Esophagus muscularis mucosa (tissue), 3 donors: ENCODE measurements at regions not wholly inside any gene's neighbourhood (a gene's known extent, or its start where the extent isn't known, plus 50 kb on each side); places are given as distances from the start of the nearest gene placed in this dataset.

Experiments
- POLR2A ChIP-seq: fragments of 450-650 bp; IDR thresholded peaks from one replicate; pipeline ENCODE4 v1.6.1; 2017; ENCODE audit warnings: antibody characterized with exemption, moderate library complexity, mild to moderate bottlenecking, low read depth
- POLR2AphosphoS5 ChIP-seq, 2 donors: sonication (generic); formaldehyde crosslinking; IDR thresholded peaks; one replicate each; pipeline ENCODE4 v1.6.1; 2017; ENCODE audit warnings: antibody characterized with exemption in 2 of 2
- TF ChIP-seq, protein P1 (sequence below), 3 experiments: fragments of 200-600 bp in 2 of 3; fragments of 450-650 bp in 1 of 3; sonication (generic) in 2 of 3; IDR thresholded peaks; one replicate each; pipeline ENCODE4 v1.5.1; 2017 to 2019; ENCODE audit warnings: antibody characterized with exemption in 3 of 3, mild to moderate bottlenecking in 2 of 3, moderate library complexity in 1 of 3

DNA sequence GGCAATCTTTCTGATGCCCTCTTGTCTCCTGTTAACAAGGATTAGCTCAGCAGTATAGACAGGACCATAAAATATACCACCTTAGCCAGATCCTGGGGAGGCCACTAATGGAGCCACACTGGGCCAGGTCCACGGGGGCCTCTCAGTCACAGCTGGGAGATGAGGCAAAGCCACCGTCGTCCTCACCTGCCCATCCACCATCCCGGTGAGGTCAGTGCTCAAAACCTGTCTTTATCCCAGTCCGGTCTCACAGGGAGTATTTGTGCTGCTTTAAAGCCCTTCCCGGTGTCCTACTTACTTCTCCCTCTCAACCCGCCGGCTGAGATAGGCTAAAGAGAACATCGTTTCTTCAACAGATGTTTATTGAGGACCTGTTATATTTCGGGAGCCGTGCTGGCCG lies 104.3 kb downstream of the EDN3 start:
- TF ChIP-seq, protein P1, sequence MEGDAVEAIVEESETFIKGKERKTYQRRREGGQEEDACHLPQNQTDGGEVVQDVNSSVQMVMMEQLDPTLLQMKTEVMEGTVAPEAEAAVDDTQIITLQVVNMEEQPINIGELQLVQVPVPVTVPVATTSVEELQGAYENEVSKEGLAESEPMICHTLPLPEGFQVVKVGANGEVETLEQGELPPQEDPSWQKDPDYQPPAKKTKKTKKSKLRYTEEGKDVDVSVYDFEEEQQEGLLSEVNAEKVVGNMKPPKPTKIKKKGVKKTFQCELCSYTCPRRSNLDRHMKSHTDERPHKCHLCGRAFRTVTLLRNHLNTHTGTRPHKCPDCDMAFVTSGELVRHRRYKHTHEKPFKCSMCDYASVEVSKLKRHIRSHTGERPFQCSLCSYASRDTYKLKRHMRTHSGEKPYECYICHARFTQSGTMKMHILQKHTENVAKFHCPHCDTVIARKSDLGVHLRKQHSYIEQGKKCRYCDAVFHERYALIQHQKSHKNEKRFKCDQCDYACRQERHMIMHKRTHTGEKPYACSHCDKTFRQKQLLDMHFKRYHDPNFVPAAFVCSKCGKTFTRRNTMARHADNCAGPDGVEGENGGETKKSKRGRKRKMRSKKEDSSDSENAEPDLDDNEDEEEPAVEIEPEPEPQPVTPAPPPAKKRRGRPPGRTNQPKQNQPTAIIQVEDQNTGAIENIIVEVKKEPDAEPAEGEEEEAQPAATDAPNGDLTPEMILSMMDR (IDR thresholded peaks at IDR 0.05) = no peak
- TF ChIP-seq POLR2AphosphoS5 (IDR thresholded peaks at IDR 0.05) (no peak), POLR2A (no peak)
